ENCODE measurements at regions not wholly inside any gene's neighbourhood (a gene's known extent, or its start where the extent isn't known, plus 50 kb on each side); places are given as distances from the start of the nearest gene placed in this dataset.

DNA sequence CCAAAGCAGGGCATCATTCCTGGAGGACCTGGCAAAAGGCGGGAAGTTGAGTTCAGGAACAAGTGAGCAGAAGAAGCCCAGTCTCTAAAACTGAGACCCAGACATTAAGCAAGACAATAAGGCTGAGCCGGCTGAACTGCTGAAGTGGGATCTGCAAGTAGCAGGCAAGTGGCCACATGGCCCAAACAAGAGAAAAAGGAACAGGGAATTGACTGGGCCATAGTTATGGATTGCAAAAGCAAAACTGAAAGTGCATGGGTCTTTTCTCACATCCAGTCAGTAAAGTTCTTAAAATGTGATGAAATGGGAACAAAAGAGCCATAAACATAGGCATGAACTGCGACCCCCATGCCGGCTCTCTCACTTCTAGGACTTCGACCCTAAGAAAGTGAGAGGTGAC lies 101.2 kb downstream of the SCN11A start:
- no peak overlapping the region for H3K4me2 ChIP-seq (replicated peaks; ENCODE audit: low read depth, low read length, poor library complexity, severe bottlenecking)
- intact Hi-C loops (cut with micrococcal nuclease) = no loop called here
- DNase-seq (no peak), ATAC-seq (ENCODE audit: low read depth) (no peak)
- no peak overlapping the region for H3K4me3 Mint-ChIP-seq
- no peak for TF ChIP-seq EZH2 (IDR thresholded peaks at IDR 0.05; ENCODE audit: borderline replicate concordance, insufficient read depth, low read depth, low read length, poor library complexity, severe bottlenecking)
- TF ChIP-seq, protein P1, sequence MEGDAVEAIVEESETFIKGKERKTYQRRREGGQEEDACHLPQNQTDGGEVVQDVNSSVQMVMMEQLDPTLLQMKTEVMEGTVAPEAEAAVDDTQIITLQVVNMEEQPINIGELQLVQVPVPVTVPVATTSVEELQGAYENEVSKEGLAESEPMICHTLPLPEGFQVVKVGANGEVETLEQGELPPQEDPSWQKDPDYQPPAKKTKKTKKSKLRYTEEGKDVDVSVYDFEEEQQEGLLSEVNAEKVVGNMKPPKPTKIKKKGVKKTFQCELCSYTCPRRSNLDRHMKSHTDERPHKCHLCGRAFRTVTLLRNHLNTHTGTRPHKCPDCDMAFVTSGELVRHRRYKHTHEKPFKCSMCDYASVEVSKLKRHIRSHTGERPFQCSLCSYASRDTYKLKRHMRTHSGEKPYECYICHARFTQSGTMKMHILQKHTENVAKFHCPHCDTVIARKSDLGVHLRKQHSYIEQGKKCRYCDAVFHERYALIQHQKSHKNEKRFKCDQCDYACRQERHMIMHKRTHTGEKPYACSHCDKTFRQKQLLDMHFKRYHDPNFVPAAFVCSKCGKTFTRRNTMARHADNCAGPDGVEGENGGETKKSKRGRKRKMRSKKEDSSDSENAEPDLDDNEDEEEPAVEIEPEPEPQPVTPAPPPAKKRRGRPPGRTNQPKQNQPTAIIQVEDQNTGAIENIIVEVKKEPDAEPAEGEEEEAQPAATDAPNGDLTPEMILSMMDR (IDR thresholded peaks at IDR 0.05) = no peak
- H3K9me3 Mint-ChIP-seq (ENCODE audit: insufficient read depth) = no peaks in the 10 kb centered on the region
- H3K79me2 ChIP-seq (ENCODE audit: control insufficient read depth, insufficient read depth, low read length) = no peaks in the 10 kb centered on the region
- H3K9me3 ChIP-seq (ENCODE audit: control extremely low read depth in 1 of 3, control insufficient read depth in 2 of 3, insufficient read depth in 1 of 3, low read length in 2 of 3) = no peaks in the 10 kb centered on the region
- WGBS (ENCODE audit: insufficient coverage) = 97% methylated on average over 4 of the region's 5 CpGs
- H3K27ac Mint-ChIP-seq = no peak overlapping the region
- H3K4me1 ChIP-seq (ENCODE audit: control insufficient read depth in 2 of 2, insufficient read depth in 2 of 2, low read length in 2 of 2) = no peaks in the 10 kb centered on the region
- H2AFZ ChIP-seq (ENCODE audit: insufficient read depth, low read depth, low read length, poor library complexity, severe bottlenecking) = no peak overlapping the region
- no peaks in the 10 kb centered on the region for H4K20me1 ChIP-seq (ENCODE audit: control insufficient read depth, insufficient read depth, low read length, poor library complexity, severe bottlenecking)
- no peak overlapping the region for H3K27ac ChIP-seq (ENCODE audit: low read length in 2 of 2)
- H3K36me3 ChIP-seq (replicated peaks in 1 of 2; ENCODE audit: control extremely low read depth in 1 of 2, control insufficient read depth in 1 of 2, extremely low read depth in 1 of 2, insufficient read depth in 2 of 2, low read length in 1 of 2) = no peaks in the 10 kb centered on the region
- no peak overlapping the region for H3K4me3 ChIP-seq (ENCODE audit: control extremely low read depth in 1 of 5, extremely low read depth in 1 of 5, insufficient read depth in 1 of 5, low read depth in 2 of 5, low read length in 4 of 5)
- peaks cover 17% of the 10 kb centered on the region for H3K27me3 Mint-ChIP-seq
- POLR2A ChIA-PET = no interaction called here
- CTCF ChIA-PET = no interaction called here
- no peaks in the 10 kb centered on the region for H3K4me1 Mint-ChIP-seq
- no peaks in the 10 kb centered on the region for H3K27me3 ChIP-seq (replicated peaks in 1 of 4; ENCODE audit: control extremely low read depth in 1 of 4, control insufficient read depth in 3 of 4, insufficient read depth in 4 of 4, low read length in 3 of 4)
- H3K9ac ChIP-seq (ENCODE audit: low read length) = no peak overlapping the region

DNA sequence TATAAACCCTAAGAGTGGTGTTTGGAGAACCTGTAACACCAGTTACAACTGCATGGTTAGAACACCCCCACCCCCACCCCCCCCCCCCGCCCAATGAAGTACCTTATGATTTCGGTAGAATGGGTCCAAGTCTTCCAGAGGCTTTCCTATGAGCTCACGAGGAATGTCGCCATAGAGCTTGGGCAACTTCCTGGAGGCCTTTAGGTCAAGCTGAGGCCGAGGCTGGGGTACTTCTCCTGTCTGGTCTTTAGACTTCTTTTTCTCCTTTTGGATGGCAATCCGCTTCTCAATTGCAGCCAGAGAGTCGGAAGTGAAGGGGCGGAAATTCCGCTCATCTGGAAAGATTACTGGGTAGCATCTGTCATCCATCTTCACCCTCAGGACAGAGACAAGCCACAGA lies 101.8 kb downstream of the SCN11A start:
- CTCF ChIA-PET = no interaction called here
- Histone ChIP-seq H2AFZ (ENCODE audit: insufficient read depth, low read depth, low read length, poor library complexity, severe bottlenecking) (no peak overlapping the region), H3K79me2 (ENCODE audit: control insufficient read depth, insufficient read depth, low read length) (no peaks in the 10 kb centered on the region), H3K36me3 (replicated peaks in 1 of 2; ENCODE audit: control extremely low read depth in 1 of 2, control insufficient read depth in 1 of 2, extremely low read depth in 1 of 2, insufficient read depth in 2 of 2, low read length in 1 of 2) (no peaks in the 10 kb centered on the region), H3K9ac (ENCODE audit: low read length) (no peak overlapping the region), H4K20me1 (ENCODE audit: control insufficient read depth, insufficient read depth, low read length, poor library complexity, severe bottlenecking) (no peaks in the 10 kb centered on the region), H3K4me2 (replicated peaks; ENCODE audit: low read depth, low read length, poor library complexity, severe bottlenecking) (no peak overlapping the region), H3K27ac (ENCODE audit: low read length in 2 of 2) (no peak overlapping the region), H3K27me3 (replicated peaks in 1 of 4; ENCODE audit: control extremely low read depth in 1 of 4, control insufficient read depth in 3 of 4, insufficient read depth in 4 of 4, low read length in 3 of 4) (no peaks in the 10 kb centered on the region), H3K4me1 (ENCODE audit: control insufficient read depth in 2 of 2, insufficient read depth in 2 of 2, low read length in 2 of 2) (no peaks in the 10 kb centered on the region), H3K9me3 (ENCODE audit: control extremely low read depth in 1 of 3, control insufficient read depth in 2 of 3, insufficient read depth in 1 of 3, low read length in 2 of 3) (no peaks in the 10 kb centered on the region), H3K4me3 (ENCODE audit: control extremely low read depth in 1 of 5, extremely low read depth in 1 of 5, insufficient read depth in 1 of 5, low read depth in 2 of 5, low read length in 4 of 5) (no peak overlapping the region)
- H3K4me1 Mint-ChIP-seq = no peaks in the 10 kb centered on the region
- POLR2A ChIA-PET = no interaction called here
- ATAC-seq (ENCODE audit: low read depth) = no peak
- H3K4me3 Mint-ChIP-seq = no peak overlapping the region
- TF ChIP-seq, protein P1 (IDR thresholded peaks at IDR 0.05) = no peak
- no peak for TF ChIP-seq EZH2 (IDR thresholded peaks at IDR 0.05; ENCODE audit: borderline replicate concordance, insufficient read depth, low read depth, low read length, poor library complexity, severe bottlenecking)
- no peak for DNase-seq
- WGBS (ENCODE audit: insufficient coverage) = 93% methylated on average over 5 of the region's 9 CpGs
- no peak overlapping the region for H3K27ac Mint-ChIP-seq
- H3K9me3 Mint-ChIP-seq (ENCODE audit: insufficient read depth) = no peaks in the 10 kb centered on the region
- intact Hi-C loops (cut with micrococcal nuclease) = no loop called here
- peaks cover 17% of the 10 kb centered on the region for H3K27me3 Mint-ChIP-seq

Measured in B cell (primary cell).